ENCODE measurements at regions not wholly inside any gene's neighbourhood (a gene's known extent, or its start where the extent isn't known, plus 50 kb on each side); places are given as distances from the start of the nearest gene placed in this dataset.
"Not testable (repeated sequence)": the region's sequence is repeated elsewhere in the genome, so short reads cannot be mapped to it uniquely, and the experiment has no call there.

DNA sequence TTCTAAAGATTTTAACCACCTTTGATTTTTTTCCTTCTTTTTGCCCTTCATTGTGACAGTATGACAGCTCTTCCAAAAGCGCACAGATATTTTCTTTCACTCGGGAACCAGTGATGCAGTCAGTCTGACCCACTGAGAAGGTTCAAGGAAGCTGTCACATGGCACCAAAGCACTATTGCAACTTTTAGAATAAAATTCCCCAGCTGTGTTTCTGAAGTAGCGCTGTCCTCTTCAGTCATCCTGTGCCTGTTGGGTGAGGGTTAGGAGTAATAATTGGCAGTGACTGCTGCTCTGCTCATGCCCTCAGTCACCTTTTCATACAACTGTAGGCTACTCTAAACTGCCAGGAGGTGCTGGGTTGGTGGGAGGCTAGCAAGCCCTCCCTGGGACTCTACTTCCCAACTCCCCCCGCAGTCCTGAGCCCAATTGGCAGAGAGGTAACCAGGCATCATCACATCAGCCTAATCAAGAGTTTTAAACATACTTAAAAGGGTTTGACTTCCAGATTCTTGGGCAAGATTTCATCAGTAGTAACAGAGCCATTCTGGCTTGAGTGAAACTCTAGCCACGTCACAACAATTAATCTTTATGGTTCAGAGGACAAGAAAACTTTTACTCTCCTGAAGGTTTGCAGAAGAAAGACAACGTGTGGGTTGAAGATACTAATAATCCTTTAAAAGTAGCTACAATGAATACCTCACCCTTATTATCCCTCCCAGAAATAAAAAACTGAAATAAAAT is 473.3 kb downstream of the FBXO15 start:
- no peak overlapping the region for H3K9ac ChIP-seq (ENCODE audit: insufficient read depth, low read length)
- no peaks in the 10 kb centered on the region for H3K9me3 ChIP-seq (ENCODE audit: control insufficient read depth, insufficient read depth, low read depth, low read length)
- H3K4me3 ChIP-seq (replicated peaks in 1 of 4; ENCODE audit: control extremely low read depth in 1 of 4, insufficient read depth in 1 of 4, low read depth in 3 of 4, low read length in 4 of 4): no peak overlapping the region
- no peaks in the 10 kb centered on the region for H4K20me1 ChIP-seq (ENCODE audit: control insufficient read depth, extremely low read depth, insufficient read depth, low read length)
- H2AFZ ChIP-seq (ENCODE audit: low read length): no peak overlapping the region
- H3K79me2 ChIP-seq (ENCODE audit: control insufficient read depth, insufficient read depth, low read length): no peaks in the 10 kb centered on the region
- no peaks in the 10 kb centered on the region for H3K4me1 ChIP-seq (ENCODE audit: control insufficient read depth, extremely low read depth, insufficient read depth, low read length)
- DNase-seq (ENCODE audit: low read depth in 2 of 2): peak; percentile 56 to 73
- H3K4me2 ChIP-seq (ENCODE audit: extremely low read depth, insufficient read depth, low read length): no peak overlapping the region
- H3K27ac ChIP-seq (ENCODE audit: insufficient read depth, low read length): no peak overlapping the region
- no peak for TF ChIP-seq EZH2 (IDR thresholded peaks at IDR 0.05; ENCODE audit: low read length, missing control alignments)
- TF ChIP-seq, protein P1, sequence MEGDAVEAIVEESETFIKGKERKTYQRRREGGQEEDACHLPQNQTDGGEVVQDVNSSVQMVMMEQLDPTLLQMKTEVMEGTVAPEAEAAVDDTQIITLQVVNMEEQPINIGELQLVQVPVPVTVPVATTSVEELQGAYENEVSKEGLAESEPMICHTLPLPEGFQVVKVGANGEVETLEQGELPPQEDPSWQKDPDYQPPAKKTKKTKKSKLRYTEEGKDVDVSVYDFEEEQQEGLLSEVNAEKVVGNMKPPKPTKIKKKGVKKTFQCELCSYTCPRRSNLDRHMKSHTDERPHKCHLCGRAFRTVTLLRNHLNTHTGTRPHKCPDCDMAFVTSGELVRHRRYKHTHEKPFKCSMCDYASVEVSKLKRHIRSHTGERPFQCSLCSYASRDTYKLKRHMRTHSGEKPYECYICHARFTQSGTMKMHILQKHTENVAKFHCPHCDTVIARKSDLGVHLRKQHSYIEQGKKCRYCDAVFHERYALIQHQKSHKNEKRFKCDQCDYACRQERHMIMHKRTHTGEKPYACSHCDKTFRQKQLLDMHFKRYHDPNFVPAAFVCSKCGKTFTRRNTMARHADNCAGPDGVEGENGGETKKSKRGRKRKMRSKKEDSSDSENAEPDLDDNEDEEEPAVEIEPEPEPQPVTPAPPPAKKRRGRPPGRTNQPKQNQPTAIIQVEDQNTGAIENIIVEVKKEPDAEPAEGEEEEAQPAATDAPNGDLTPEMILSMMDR (conservative IDR thresholded peaks at IDR 0.05 in 1 of 2, IDR thresholded peaks at IDR 0.05 in 1 of 2; ENCODE audit: low read depth in 1 of 2, low read length in 2 of 2): no peak
- no peaks in the 10 kb centered on the region for H3K36me3 ChIP-seq (ENCODE audit: control insufficient read depth, insufficient read depth, low read length)
- no peaks in the 10 kb centered on the region for H3K27me3 ChIP-seq (ENCODE audit: control insufficient read depth, insufficient read depth, low read length)

DNA sequence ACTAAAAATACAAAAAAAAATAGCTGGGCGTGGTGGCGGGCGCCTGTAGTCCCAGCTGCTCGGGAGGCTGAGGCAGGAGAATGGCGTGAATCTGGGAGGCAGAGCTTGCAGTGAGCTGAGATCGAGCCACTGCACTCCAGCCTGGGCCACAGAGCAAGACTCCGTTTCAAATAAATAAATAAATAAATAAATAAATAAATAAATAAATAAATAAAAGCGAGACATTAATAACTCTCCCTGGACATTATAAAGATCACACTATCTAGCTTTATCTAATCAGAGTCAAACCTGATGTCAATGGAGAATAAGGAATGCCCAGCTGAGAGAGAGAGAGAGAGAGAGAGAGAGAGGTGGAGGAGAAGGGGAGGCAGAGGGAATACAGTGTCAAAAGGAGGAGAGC is 476.2 kb downstream of the FBXO15 start:
- not testable (repeated sequence) for H4K20me1 ChIP-seq (ENCODE audit: control insufficient read depth, extremely low read depth, insufficient read depth, low read length); H3K36me3 ChIP-seq (ENCODE audit: control insufficient read depth, insufficient read depth, low read length); H3K9ac ChIP-seq (ENCODE audit: insufficient read depth, low read length); H3K4me1 ChIP-seq (ENCODE audit: control insufficient read depth, extremely low read depth, insufficient read depth, low read length); H3K27me3 ChIP-seq (ENCODE audit: control insufficient read depth, insufficient read depth, low read length); H2AFZ ChIP-seq (ENCODE audit: low read length); H3K9me3 ChIP-seq (ENCODE audit: control insufficient read depth, insufficient read depth, low read depth, low read length); H3K79me2 ChIP-seq (ENCODE audit: control insufficient read depth, insufficient read depth, low read length); DNase-seq (ENCODE audit: low read depth in 2 of 2); H3K27ac ChIP-seq (ENCODE audit: insufficient read depth, low read length); H3K4me3 ChIP-seq (replicated peaks in 1 of 4; ENCODE audit: control extremely low read depth in 1 of 4, insufficient read depth in 1 of 4, low read depth in 3 of 4, low read length in 4 of 4); H3K4me2 ChIP-seq (ENCODE audit: extremely low read depth, insufficient read depth, low read length)

DNA sequence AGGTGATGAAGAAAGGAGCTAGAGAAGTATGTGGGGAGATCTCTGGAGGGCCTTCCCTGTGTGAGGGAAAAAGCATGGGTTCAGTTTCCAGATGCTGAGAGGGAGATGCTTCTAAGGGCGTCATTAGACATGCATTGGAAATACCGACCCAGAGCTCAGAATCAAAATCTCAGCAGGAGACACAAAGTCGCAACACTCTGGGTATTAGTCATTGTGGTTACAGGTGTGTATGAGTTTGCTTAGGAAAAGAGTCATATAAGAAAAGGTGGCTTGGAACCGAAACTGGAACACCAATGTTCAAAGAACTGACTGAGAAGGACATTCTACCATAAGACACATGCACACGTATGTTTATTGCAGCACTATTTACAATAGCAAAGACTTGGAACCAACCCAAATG is 477.1 kb downstream of the FBXO15 start:
- no peak for TF ChIP-seq EZH2 (IDR thresholded peaks at IDR 0.05; ENCODE audit: low read length, missing control alignments)
- TF ChIP-seq, protein P1 (conservative IDR thresholded peaks at IDR 0.05 in 1 of 2, IDR thresholded peaks at IDR 0.05 in 1 of 2; ENCODE audit: low read depth in 1 of 2, low read length in 2 of 2): no peak
- Histone ChIP-seq H2AFZ (ENCODE audit: low read length) (no peak overlapping the region), H4K20me1 (ENCODE audit: control insufficient read depth, extremely low read depth, insufficient read depth, low read length) (no peaks in the 10 kb centered on the region), H3K27me3 (ENCODE audit: control insufficient read depth, insufficient read depth, low read length) (no peaks in the 10 kb centered on the region), H3K4me1 (ENCODE audit: control insufficient read depth, extremely low read depth, insufficient read depth, low read length) (no peaks in the 10 kb centered on the region), H3K9me3 (ENCODE audit: control insufficient read depth, insufficient read depth, low read depth, low read length) (no peaks in the 10 kb centered on the region), H3K79me2 (ENCODE audit: control insufficient read depth, insufficient read depth, low read length) (no peaks in the 10 kb centered on the region), H3K36me3 (ENCODE audit: control insufficient read depth, insufficient read depth, low read length) (no peaks in the 10 kb centered on the region), H3K4me3 (replicated peaks in 1 of 4; ENCODE audit: control extremely low read depth in 1 of 4, insufficient read depth in 1 of 4, low read depth in 3 of 4, low read length in 4 of 4) (no peak overlapping the region), H3K27ac (ENCODE audit: insufficient read depth, low read length) (no peak overlapping the region), H3K9ac (ENCODE audit: insufficient read depth, low read length) (no peak overlapping the region), H3K4me2 (ENCODE audit: extremely low read depth, insufficient read depth, low read length) (no peak overlapping the region)
- DNase-seq (ENCODE audit: low read depth in 2 of 2): peak in 1 of 2 donors; percentile 32

All from fibroblast of lung (primary cell).